ENCODE measurements at regions not wholly inside any gene's neighbourhood (a gene's known extent, or its start where the extent isn't known, plus 50 kb on each side); places are given as distances from the start of the nearest gene placed in this dataset.
A peak's percentile ranks its signal among the peaks of the same experiment; 100 is the strongest.
"Not testable (repeated sequence)": the region's sequence is repeated elsewhere in the genome, so short reads cannot be mapped to it uniquely, and the experiment has no call there.

GRCh38 chr14:48714366-48714765 is 871.8 kb downstream of the RPS29 start:
- DNase-seq (ENCODE audit: low spot score): no peak

- no peak for DNase-seq (ENCODE audit: low spot score)
Observed at GRCh38 chr14:48710133-48710532, 876.0 kb downstream of the RPS29 start.

- DNase-seq (ENCODE audit: low spot score): no peak
Observed at GRCh38 chr14:48709277-48709785, 876.8 kb downstream of the RPS29 start.

- DNase-seq (ENCODE audit: low spot score): no peak
Observed at GRCh38 chr14:48704639-48705038, 881.5 kb downstream of the RPS29 start.

GRCh38 chr14:48703728-48704467 is 882.3 kb downstream of the RPS29 start:
- DNase-seq (ENCODE audit: low spot score): no peak

- DNase-seq (ENCODE audit: low spot score): not testable (repeated sequence)
Observed at GRCh38 chr14:48697362-48697761, 888.8 kb downstream of the RPS29 start.

- DNase-seq (ENCODE audit: low spot score): no peak
Observed at GRCh38 chr14:48693793-48694192, 892.4 kb downstream of the RPS29 start.

- DNase-seq (ENCODE audit: low spot score): no peak
Observed at GRCh38 chr14:48690349-48690748, 895.8 kb downstream of the RPS29 start.

- no peak for DNase-seq (ENCODE audit: low spot score)
Observed at GRCh38 chr14:48686650-48687049, 899.5 kb downstream of the RPS29 start.

GRCh38 chr14:48672506-48672905 is 913.7 kb downstream of the RPS29 start:
- DNase-seq (ENCODE audit: low spot score): no peak

GRCh38 chr14:48670939-48671338 is 915.2 kb downstream of the RPS29 start:
- DNase-seq (ENCODE audit: low spot score): no peak

- peak; percentile 3 for DNase-seq (ENCODE audit: low spot score)
Observed at GRCh38 chr14:48665077-48665784, 920.9 kb downstream of the RPS29 start.

- no peak for DNase-seq (ENCODE audit: low spot score)
Observed at GRCh38 chr14:48643241-48643640, 942.9 kb downstream of the RPS29 start.

GRCh38 chr14:48628870-48629269 is 953.5 kb upstream of the MDGA2 start:
- no peak for DNase-seq (ENCODE audit: low spot score)

- no peak for DNase-seq (ENCODE audit: low spot score)
Observed at GRCh38 chr14:48622980-48623379, 947.6 kb upstream of the MDGA2 start.

GRCh38 chr14:48618057-48618456 is 942.7 kb upstream of the MDGA2 start:
- DNase-seq (ENCODE audit: low spot score): no peak

GRCh38 chr14:48616931-48617330 is 941.5 kb upstream of the MDGA2 start:
- DNase-seq (ENCODE audit: low spot score): no peak

GRCh38 chr14:48615618-48616017 is 940.2 kb upstream of the MDGA2 start:
- DNase-seq (ENCODE audit: low spot score): no peak

- no peak for DNase-seq (ENCODE audit: low spot score)
Observed at GRCh38 chr14:48614003-48614402, 938.6 kb upstream of the MDGA2 start.

- DNase-seq (ENCODE audit: low spot score): not testable (repeated sequence)
Observed at GRCh38 chr14:48606960-48607359, 931.6 kb upstream of the MDGA2 start.

- DNase-seq (ENCODE audit: low spot score): no peak
Observed at GRCh38 chr14:48598458-48598857, 923.1 kb upstream of the MDGA2 start.

GRCh38 chr14:48586099-48586498 is 910.7 kb upstream of the MDGA2 start:
- no peak for DNase-seq (ENCODE audit: low spot score)

GRCh38 chr14:48584031-48584430 is 908.6 kb upstream of the MDGA2 start:
- DNase-seq (ENCODE audit: low spot score): peak; percentile 42
